GM19467 (cell line): ENCODE measurements at regions not wholly inside any gene's neighbourhood (a gene's known extent, or its start where the extent isn't known, plus 50 kb on each side); places are given as distances from the start of the nearest gene placed in this dataset.
"Not testable (repeated sequence)": the region's sequence is repeated elsewhere in the genome, so short reads cannot be mapped to it uniquely, and the experiment has no call there.

Source experiments
- ATAC-seq: cut with Tn5 transposase; IDR thresholded peaks from one replicate; pipeline ENCODE4 v1.9.1; 2021; ENCODE audit warnings: mild to moderate bottlenecking, moderate library complexity; ENCODE audit not compliant: unreplicated experiment

DNA sequence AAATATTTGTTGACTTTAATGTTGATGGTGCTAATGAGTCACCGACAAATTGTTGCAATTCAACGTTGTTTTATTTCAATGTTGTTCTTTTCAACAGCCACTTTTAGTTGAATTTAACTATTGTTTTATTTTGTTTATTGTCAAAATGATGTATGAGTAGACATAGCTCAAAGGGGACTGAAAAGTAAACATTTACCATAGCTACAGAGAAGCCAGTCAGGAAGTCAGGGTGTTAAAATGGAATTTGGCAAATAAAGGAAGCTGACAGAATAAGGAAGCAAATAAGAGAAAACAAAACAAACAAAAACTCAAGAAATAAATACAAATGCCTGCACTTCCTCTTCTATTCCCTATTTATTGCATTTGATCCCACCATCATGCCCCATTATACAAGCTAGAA, 648.4 kb upstream of the HTR2C start:
- no peak for ATAC-seq

DNA sequence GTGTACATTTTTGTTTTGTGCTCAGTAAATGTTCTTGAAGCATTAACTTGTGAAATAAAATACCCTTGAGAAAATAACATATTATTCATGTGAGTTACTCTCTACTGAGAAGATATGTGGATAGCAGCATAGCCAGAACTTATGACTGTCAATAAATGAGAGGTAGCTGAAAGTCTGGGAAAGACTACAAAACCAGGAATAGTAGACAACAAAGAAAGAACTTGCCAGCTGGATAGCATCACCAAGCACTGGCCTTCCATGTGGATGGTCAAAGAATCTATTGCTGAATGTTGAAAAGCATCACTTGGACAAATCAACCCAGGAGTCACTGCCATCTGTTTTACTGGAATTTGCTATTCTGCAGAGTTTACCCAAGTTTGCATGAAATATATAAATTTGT, 650.0 kb upstream of the HTR2C start:
- ATAC-seq, result no peak

- no peak for ATAC-seq
Observed at GRCh38 chrX:113929004-113929403, 654.9 kb upstream of the HTR2C start.

DNA sequence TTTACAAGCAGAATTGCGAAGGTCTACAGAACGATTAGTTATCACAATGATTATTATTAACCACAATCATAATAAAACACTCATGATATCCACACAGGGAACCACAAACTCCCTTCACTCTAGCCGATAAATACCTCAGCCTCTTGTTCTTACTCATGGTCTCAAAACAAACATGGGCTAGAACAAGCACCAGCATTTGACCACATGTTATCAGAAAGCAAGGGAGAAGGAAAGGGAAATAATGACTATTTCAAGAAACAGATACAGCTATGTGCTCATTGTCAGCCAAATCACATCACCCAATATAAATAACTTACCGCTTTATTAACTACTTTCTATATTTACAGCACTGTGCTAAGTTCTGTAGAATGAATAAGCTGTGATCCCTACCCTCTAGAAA, 663.2 kb upstream of the HTR2C start:
- no peak for ATAC-seq

DNA sequence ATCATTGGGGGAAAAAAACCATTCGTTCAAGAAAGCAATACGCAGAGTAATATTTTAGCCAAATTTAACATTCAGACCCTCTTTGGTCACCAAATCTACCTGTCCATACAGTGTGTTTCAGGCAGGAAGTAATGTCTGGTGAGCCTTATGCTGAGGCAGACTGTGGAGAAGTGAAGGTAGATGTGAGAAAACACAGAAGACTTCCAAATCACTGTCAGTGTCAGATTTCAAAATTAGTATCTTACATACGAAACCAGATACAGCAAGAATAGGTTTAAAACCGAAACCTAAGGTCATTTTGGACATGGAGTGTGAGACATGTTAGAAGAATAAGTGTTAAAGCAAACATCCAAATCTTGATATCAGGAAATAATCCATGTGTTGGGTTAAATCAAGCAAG, 664.5 kb upstream of the HTR2C start:
- ATAC-seq, result no peak

GRCh38 chrX:113906168-113906567, 677.7 kb upstream of the HTR2C start:
- no peak for ATAC-seq

DNA sequence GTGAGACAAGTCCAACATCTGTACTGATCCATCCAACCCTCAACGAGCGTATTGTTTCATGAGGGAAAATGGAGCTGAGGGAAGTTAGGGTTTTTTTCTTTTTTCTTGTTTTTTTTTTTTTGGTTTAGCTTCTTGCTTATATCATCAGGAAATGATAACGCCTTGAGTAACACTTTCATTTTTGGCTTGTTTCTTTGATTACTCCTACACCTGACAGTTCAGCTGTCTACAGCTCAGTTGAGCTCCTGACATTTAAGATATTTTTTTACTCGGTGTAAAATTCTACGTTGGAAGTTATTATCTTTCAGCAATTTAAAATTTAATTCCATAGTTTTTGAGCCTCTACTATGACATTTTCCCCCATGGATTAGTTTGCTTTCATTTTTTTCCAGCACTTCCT, 691.0 kb upstream of the HTR2C start:
- ATAC-seq, result no peak

GRCh38 chrX:113892401-113892800, 691.5 kb upstream of the HTR2C start:
- ATAC-seq, result no peak

- no peak for ATAC-seq
Observed at GRCh38 chrX:113873056-113873455, 710.8 kb upstream of the HTR2C start.

DNA sequence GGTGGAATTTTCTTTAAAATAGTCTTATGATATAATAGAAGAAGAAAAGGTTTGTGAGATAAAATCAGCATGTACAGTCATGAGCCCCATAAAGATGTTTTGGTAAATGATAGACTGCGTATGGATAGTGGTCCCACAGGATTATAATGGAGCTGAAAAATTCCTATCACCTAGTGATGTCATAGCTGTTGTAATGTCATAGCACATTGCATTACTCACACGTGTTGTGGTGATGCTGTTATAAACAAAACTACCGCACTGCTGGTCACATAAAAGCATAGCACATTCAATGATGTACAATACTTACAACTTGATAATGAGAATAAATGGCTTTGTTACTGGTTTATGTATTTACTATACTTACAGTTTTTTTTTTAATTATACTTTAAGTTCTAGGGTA, 715.2 kb upstream of the HTR2C start:
- ATAC-seq, result no peak

DNA sequence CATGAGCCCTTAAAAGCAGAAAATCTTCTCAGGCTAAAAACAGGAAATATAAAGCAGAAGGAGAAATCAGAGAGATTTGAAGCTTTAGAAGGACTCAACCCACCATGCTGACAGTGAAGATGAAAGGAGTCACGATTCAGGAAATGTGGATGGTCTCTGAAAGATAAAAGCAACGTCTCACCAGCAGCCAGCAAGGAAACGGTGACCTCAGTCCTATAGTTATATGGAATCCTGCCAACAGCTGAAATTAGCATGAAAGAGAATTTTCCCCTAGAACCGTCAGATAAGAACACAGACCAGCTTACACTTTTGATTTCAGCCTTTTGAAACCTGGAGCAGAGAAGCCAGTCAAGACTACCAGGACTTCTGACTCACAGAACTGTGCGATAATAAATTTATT, 715.7 kb upstream of the HTR2C start:
- ATAC-seq, result no peak

- ATAC-seq, result no peak
Observed at GRCh38 chrX:113849408-113849807, 734.5 kb upstream of the HTR2C start.

- no peak for ATAC-seq
Observed at GRCh38 chrX:113833096-113834055, 750.5 kb upstream of the HTR2C start.

GRCh38 chrX:113828470-113828869, 755.4 kb upstream of the HTR2C start:
- no peak for ATAC-seq

GRCh38 chrX:113818346-113818745, 765.5 kb upstream of the HTR2C start:
- no peak for ATAC-seq

DNA sequence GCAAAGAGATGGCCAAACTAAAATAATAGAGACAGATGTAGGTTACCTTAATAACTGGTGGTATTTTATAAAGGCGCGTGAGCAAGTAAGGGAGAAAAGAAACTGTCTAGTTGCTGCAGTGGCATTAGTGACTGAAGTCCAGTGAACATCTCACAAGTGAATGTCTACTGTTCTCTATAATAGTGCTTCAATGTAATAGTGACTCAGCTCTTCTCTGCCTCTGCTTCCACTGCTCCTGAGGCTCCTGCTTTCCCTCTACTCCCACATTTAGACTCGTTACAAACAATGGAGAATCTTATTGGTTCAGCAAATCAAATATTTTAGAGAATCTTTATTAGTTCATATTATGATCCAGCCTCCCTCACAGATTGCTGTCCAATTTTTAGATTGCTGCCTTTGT, 779.1 kb upstream of the HTR2C start:
- no peak for ATAC-seq

DNA sequence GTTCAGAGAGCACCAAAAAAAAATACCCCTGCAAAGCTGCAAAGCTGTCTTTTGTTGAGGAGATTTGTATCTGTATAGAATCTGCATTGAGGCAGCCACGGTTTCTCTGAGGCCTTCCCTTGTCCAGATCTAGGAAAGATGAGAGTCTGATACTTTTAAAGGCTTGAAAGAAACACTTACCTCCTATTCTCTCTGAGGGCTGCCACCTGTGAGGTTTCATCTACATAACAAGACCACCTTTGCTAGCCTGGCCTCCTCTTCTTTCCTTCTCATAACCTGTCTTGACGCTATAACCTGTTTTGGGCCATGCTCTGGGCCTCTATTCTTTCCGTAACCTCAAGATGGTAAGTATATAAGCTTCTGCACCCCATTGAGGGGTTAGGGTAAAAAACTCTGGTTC, 779.6 kb upstream of the HTR2C start:
- no peak for ATAC-seq

DNA sequence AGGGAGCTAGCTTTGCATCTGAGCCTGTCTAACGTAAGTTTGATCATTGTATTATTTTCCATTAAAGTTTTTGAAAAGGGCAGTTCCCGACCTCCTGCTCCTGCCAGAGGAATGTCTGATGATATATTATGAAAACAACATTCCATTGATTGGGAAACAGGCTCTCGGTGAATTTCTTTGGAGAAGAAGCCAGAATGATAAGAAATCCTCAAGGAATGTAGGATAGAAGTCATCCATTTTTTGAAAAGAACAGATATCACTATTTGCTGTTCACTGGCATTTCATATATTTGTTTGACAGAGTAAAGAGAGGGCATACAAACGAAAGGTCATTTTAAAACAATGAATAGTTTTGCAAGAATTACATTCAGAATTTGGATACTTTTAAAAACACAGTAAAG, 781.0 kb upstream of the HTR2C start:
- ATAC-seq, result no peak

DNA sequence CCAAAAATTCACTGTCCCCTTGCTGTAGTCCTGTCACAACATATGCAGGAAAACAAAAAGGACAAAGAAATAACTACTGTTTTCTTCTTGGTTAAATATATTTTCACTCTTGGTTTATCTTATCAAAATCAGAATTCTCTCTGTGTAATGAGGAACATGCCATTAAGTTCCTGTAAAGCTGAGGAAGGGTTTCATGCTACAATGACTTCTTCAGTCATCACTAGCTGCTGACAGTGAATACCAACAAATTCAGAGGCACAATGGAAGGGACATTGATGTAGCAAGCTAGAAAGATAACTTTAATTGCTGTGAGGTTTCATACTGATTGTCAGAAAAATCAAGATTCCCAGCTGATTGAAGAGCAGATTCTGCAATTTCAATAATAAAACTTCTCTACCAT, 782.9 kb upstream of the HTR2C start:
- ATAC-seq, result no peak

- no peak for ATAC-seq
Observed at GRCh38 chrX:113793563-113793962, 790.3 kb upstream of the HTR2C start.

GRCh38 chrX:113790987-113791386, 792.9 kb upstream of the HTR2C start:
- no peak for ATAC-seq

GRCh38 chrX:113784754-113785153, 799.1 kb upstream of the HTR2C start:
- not testable (repeated sequence) for ATAC-seq

DNA sequence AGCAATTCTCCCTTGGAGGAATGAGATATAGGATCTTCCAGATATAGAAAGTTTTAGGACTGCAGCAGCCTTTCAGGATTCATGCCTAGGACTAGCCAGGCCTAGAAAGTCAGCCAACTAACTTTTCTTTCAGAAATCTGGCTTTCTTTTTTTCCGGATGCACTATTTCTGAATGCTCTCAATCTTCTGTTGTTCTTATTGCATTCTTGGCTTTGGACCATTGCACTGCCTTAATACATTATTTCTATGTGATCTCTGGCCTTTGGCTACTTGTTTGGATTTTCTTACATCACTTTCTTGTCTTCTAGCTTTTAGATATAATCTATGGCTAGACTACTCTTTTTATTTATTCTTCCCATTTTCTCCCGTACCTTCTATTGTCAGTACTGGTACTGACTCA, 813.1 kb upstream of the HTR2C start:
- no peak for ATAC-seq
